PC-9 (cell line): ENCODE measurements at regions not wholly inside any gene's neighbourhood (a gene's known extent, or its start where the extent isn't known, plus 50 kb on each side); places are given as distances from the start of the nearest gene placed in this dataset.

ENCODE experiments used
- BruUV-seq: library from RNA; stranded (reverse); fragments of 400-500 nt; replicated peaks from 2 replicates; lab custom pipeline; 2021; lab: Mats Ljungman, UMichigan
- CTCF ChIA-PET: fragments of 300-600 bp; sonication (Branson Sonifier 250); formaldehyde crosslinking; loops from one replicate; lab custom pipeline; 2022; ENCODE audit warnings: antibody characterized with exemption; lab: Charles Lee
- POLR2A ChIA-PET: fragments of 300-600 bp; sonication (Branson Sonifier 250); formaldehyde crosslinking; loops from one replicate; lab custom pipeline; 2022; ENCODE audit warnings: antibody characterized with exemption; ENCODE audit not compliant: unreplicated experiment; lab: Charles Lee
- DNase-seq, 2 experiments: peaks; one replicate each; pipeline versions ENCODE4 v3.0.0 to v3.0.0-alpha.2; 2015 to 2022; ENCODE audit warnings: mixed read lengths in 1 of 2
- H2AFZ ChIP-seq: fragments of 200-600 bp; sonication (generic); 2 replicates; pipeline ENCODE4 v1.8.1; 2017; ENCODE audit warnings: antibody characterized with exemption
- H3F3A ChIP-seq: fragments of 200-600 bp; sonication (generic); 2 replicates; pipeline ENCODE4 v1.8.1; 2017; ENCODE audit warnings: antibody characterized with exemption, mild to moderate bottlenecking, low read depth; ENCODE audit not compliant: insufficient read depth
- H3K27ac ChIP-seq: fragments of 200-600 bp; sonication (generic); 2 replicates; pipeline ENCODE4 v1.6.1; 2016; ENCODE audit warnings: mixed run types
- H3K27me3 ChIP-seq: fragments of 200-600 bp; sonication (generic); 2 replicates; pipeline ENCODE4 v1.6.1; 2016; ENCODE audit warnings: low read depth, mixed run types; ENCODE audit not compliant: insufficient read depth
- H3K36me3 ChIP-seq: fragments of 200-600 bp; sonication (generic); 2 replicates; pipeline ENCODE4 v1.6.1; 2016; ENCODE audit warnings: low read depth, mixed run types
- H3K4me1 ChIP-seq: fragments of 200-600 bp; sonication (generic); replicated peaks from 2 replicates; pipeline ENCODE4 v1.6.1; 2016; ENCODE audit warnings: mixed run types; ENCODE audit not compliant: insufficient read depth
- H3K4me2 ChIP-seq: fragments of 200-600 bp; sonication (generic); 2 replicates; pipeline ENCODE4 v1.6.1; 2017; ENCODE audit warnings: mixed run types
- H3K4me3 ChIP-seq: fragments of 200-600 bp; sonication (generic); 2 replicates; pipeline ENCODE4 v1.6.1; 2016; ENCODE audit warnings: mixed run types
- H3K79me2 ChIP-seq: fragments of 200-600 bp; sonication (generic); 2 replicates; pipeline ENCODE4 v1.6.1; 2017; ENCODE audit warnings: low read depth, mixed run types
- H3K9me2 ChIP-seq: fragments of 200-600 bp; sonication (generic); 2 replicates; pipeline ENCODE4 v1.8.1; 2017; ENCODE audit warnings: mild to moderate bottlenecking; ENCODE audit not compliant: insufficient read depth
- H3K9me3 ChIP-seq: fragments of 200-600 bp; sonication (generic); 2 replicates; pipeline ENCODE4 v1.8.1; 2016; ENCODE audit warnings: low read depth; ENCODE audit not compliant: insufficient read depth
- H4K20me1 ChIP-seq: fragments of 200-600 bp; sonication (generic); 2 replicates; pipeline ENCODE4 v1.8.1; 2017; ENCODE audit not compliant: insufficient read depth
- CTCF ChIP-seq: fragments of 200-600 bp; sonication (generic); conservative IDR thresholded peaks from 2 replicates; pipeline ENCODE4 v1.6.1; 2017; ENCODE audit warnings: mixed run types, antibody characterized with exemption, mild to moderate bottlenecking, moderate library complexity
- EZH2 ChIP-seq: fragments of 200-600 bp; sonication (generic); IDR thresholded peaks from 2 replicates; pipeline ENCODE4 v1.8.0; 2017; ENCODE audit warnings: antibody characterized with exemption, low read depth
- intact Hi-C: fragments of 100-400 bp; cut with micrococcal nuclease; formaldehyde crosslinking; loops from one replicate; pipeline ENCODE4 v1.10.0; 2022; ENCODE audit not compliant: unreplicated experiment

- H3K9me3 ChIP-seq = no peaks in the 10 kb centered on the region
- peaks cover 26% of the 10 kb centered on the region; the same call in 1 of the 2 replicates for H3K27me3 ChIP-seq
- no peaks in the 10 kb centered on the region for H3K79me2 ChIP-seq
- no peak for DNase-seq
- H3K27ac ChIP-seq = no peak overlapping the region
- intact Hi-C loops = no loop called here
- no TSS peak for BruUV-seq
- H3K4me2 ChIP-seq = no peak overlapping the region
- no peak for TF ChIP-seq EZH2
- TF ChIP-seq CTCF = no peak
- no peaks in the 10 kb centered on the region for H3K36me3 ChIP-seq
- no peaks in the 10 kb centered on the region for H3K4me1 ChIP-seq
- no peak overlapping the region for H2AFZ ChIP-seq
- CTCF ChIA-PET = no interaction called here
- POLR2A ChIA-PET = no interaction called here
- no peaks in the 10 kb centered on the region for H3F3A ChIP-seq
- no peaks in the 10 kb centered on the region for H4K20me1 ChIP-seq
- H3K4me3 ChIP-seq = no peak overlapping the region
- H3K9me2 ChIP-seq = no peaks in the 10 kb centered on the region
Observed at GRCh38 chr10:7100032-7100702, 310.7 kb downstream of the SFMBT2 start.

- no peak overlapping the region for H2AFZ ChIP-seq
- H3K4me2 ChIP-seq = no peak overlapping the region
- intact Hi-C loops = no loop called here
- H3K27me3 ChIP-seq = peaks cover 26% of the 10 kb centered on the region; the same call in 1 of the 2 replicates
- no peaks in the 10 kb centered on the region for H3K9me3 ChIP-seq
- no peak for TF ChIP-seq CTCF
- TF ChIP-seq EZH2 = no peak
- H3F3A ChIP-seq = no peaks in the 10 kb centered on the region
- ChIA-PET CTCF (no interaction called here), POLR2A (no interaction called here)
- H4K20me1 ChIP-seq = no peaks in the 10 kb centered on the region
- no peak overlapping the region for H3K27ac ChIP-seq
- no peaks in the 10 kb centered on the region for H3K4me1 ChIP-seq
- DNase-seq = no peak
- H3K79me2 ChIP-seq = no peaks in the 10 kb centered on the region
- no TSS peak for BruUV-seq
- no peaks in the 10 kb centered on the region for H3K36me3 ChIP-seq
- no peak overlapping the region for H3K4me3 ChIP-seq
- H3K9me2 ChIP-seq = no peaks in the 10 kb centered on the region
Observed at GRCh38 chr10:7098160-7098762, 312.6 kb downstream of the SFMBT2 start.

- ChIA-PET POLR2A (no interaction called here), CTCF (no interaction called here)
- Histone ChIP-seq H3K4me2 (no peak overlapping the region), H2AFZ (no peak overlapping the region), H3K9me3 (no peaks in the 10 kb centered on the region), H3K4me1 (no peaks in the 10 kb centered on the region), H3K27me3 (peaks cover 22% of the 10 kb centered on the region; the same call in 1 of the 2 replicates), H3K9me2 (no peaks in the 10 kb centered on the region), H3F3A (no peaks in the 10 kb centered on the region), H3K36me3 (no peaks in the 10 kb centered on the region), H3K27ac (no peak overlapping the region), H3K79me2 (no peaks in the 10 kb centered on the region), H3K4me3 (no peak overlapping the region), H4K20me1 (no peaks in the 10 kb centered on the region)
- BruUV-seq = no TSS peak
- TF ChIP-seq EZH2 = no peak
- no peak for TF ChIP-seq CTCF
- intact Hi-C loops = no loop called here
- no peak for DNase-seq
Observed at GRCh38 chr10:7094781-7095180, 316.1 kb downstream of the SFMBT2 start.
